Left lung (tissue), 4 donors: ENCODE measurements at regions not wholly inside any gene's neighbourhood (a gene's known extent, or its start where the extent isn't known, plus 50 kb on each side); places are given as distances from the start of the nearest gene placed in this dataset.
A peak's percentile ranks its signal among the peaks of the same experiment; 100 is the strongest.

Source experiments
- ATAC-seq: fragments of 200-7000 bp; cut with Tn5 transposase; one replicate; pipeline ENCODE4 v1.9.1; 2020; ENCODE audit warnings: moderate library complexity
- DNase-seq, 4 donors: peaks; one replicate each; pipeline ENCODE4 v3.0.0-alpha.2; 2013 to 2020
- H3K27ac ChIP-seq, 2 donors: fragments of 200-600 bp; sonication (generic) in 1 of 2; one replicate each; pipeline versions ENCODE4 v1.5.0 to v1.8.0; 2020 to 2021
- H3K27me3 ChIP-seq, 2 donors: fragments of 200-600 bp; sonication (generic) in 1 of 2; one replicate each; pipeline versions ENCODE4 v1.5.0 to v1.8.0; 2020 to 2021
- H3K36me3 ChIP-seq, 2 donors: fragments of 200-600 bp; sonication (generic) in 1 of 2; one replicate each; pipeline versions ENCODE4 v1.5.0 to v1.8.0; 2020 to 2021
- H3K4me1 ChIP-seq, 2 donors: fragments of 200-600 bp; one replicate each; pipeline ENCODE4 v1.8.0; 2021
- H3K4me3 ChIP-seq, 2 donors: fragments of 200-600 bp; sonication (generic) in 1 of 2; one replicate each; pipeline versions ENCODE4 v1.5.0 to v1.8.0; 2020 to 2021; ENCODE audit warnings: mild to moderate bottlenecking in 1 of 2
- H3K9me3 ChIP-seq, 2 donors: fragments of 200-600 bp; sonication (generic) in 1 of 2; one replicate each; pipeline versions ENCODE4 v1.5.0 to v1.8.0; 2020 to 2021
- intact Hi-C, 2 donors: fragments of 100-400 bp; cut with DNase I; formaldehyde crosslinking; loops; one replicate each; pipeline versions ENCODE4 v1.11.2 to v1.14.2; 2022
- TF ChIP-seq, protein P1 (sequence below), 2 donors: fragments of 200-600 bp; sonication (generic) in 1 of 2; IDR thresholded peaks; one replicate each; pipeline versions ENCODE4 v1.5.0 to v1.8.0; 2021; ENCODE audit warnings: antibody characterized with exemption in 2 of 2
- donor health status: DM: no; HTN: yes; CAD: no.
- donor health status: DM: no; HTN: no; CAD: no.

DNA sequence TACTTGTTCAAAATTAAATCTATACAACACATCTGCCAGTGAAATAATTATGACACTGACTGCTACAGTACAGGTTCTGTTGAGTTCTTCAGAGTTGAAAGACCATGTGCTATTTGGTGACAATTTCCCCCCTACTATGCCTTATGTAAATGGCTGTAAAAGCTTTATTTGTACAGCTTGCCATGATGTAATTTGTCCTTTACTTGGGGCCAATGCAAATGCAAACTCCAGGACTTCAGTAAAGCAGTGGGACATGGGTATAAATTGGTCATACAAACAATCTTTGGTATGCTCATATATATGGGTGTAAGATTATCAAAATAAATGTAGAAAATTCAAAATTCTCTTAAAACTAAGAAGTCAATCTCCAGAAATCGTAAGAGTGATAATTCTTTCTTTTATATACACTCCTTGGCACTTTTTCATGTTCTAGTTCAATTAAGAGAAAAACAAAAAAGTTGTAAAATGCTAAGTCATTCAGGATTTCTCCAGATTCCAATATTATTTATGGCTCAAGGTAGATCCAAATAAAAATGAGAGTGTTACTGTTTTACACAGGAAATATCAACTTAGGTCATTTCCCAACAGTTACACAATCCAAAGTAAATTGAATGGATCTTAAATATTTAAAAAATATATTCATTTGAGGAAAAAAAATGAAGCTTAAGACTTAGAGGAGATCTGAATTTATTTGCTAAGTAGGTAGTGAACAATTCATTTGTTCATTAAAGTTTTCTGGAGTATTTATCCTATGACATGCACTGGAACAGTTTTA lies 1310.5 kb upstream of the CITED2 start:
- Histone ChIP-seq H3K36me3 (no peaks in the 10 kb centered on the region), H3K4me1 (no peaks in the 10 kb centered on the region), H3K27me3 (no peaks in the 10 kb centered on the region), H3K9me3 (no peaks in the 10 kb centered on the region), H3K4me3 (no peak overlapping the region), H3K27ac (no peak overlapping the region)
- intact Hi-C loops, result no loop called here
- TF ChIP-seq, protein P1, sequence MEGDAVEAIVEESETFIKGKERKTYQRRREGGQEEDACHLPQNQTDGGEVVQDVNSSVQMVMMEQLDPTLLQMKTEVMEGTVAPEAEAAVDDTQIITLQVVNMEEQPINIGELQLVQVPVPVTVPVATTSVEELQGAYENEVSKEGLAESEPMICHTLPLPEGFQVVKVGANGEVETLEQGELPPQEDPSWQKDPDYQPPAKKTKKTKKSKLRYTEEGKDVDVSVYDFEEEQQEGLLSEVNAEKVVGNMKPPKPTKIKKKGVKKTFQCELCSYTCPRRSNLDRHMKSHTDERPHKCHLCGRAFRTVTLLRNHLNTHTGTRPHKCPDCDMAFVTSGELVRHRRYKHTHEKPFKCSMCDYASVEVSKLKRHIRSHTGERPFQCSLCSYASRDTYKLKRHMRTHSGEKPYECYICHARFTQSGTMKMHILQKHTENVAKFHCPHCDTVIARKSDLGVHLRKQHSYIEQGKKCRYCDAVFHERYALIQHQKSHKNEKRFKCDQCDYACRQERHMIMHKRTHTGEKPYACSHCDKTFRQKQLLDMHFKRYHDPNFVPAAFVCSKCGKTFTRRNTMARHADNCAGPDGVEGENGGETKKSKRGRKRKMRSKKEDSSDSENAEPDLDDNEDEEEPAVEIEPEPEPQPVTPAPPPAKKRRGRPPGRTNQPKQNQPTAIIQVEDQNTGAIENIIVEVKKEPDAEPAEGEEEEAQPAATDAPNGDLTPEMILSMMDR (IDR thresholded peaks at IDR 0.05), result no peak
- ATAC-seq (no peak), DNase-seq (no peak)

DNA sequence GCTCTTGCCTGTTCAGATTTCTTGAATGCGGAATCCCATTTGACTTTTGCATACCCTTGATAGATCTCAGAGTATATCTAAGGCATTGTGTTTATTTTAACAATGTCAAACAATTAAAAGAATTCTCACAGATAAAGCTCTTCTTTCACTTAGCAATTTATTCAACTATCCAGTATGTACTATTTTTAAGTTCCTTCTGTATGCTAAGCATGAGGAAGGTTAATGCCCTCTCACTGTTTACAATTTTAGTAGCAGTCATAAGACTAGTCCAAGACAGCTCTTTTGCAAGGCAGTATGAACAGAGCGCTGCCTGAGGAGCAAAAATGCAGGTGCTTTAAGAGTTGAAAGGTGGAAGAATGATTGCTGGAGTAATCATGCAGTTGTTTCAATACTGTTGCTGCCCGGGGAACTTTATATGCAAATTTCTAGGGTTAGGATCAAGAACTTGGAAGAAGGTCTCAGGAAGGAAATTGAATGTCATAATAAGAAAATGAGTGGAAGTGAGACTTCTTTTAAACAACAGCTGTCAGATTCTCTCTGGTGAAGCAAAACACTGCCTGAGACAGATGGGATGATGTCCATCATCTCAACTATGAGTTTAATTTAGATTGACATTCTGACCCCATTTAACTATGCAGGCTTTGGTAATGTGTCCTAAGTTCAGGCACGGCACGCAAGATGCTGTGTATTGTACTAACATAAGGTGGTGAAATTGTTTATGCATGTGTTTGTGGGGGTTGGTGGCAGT lies 1303.5 kb upstream of the CITED2 start:
- Histone ChIP-seq H3K9me3 (no peaks in the 10 kb centered on the region), H3K27me3 (no peaks in the 10 kb centered on the region), H3K27ac (no peak overlapping the region), H3K36me3 (no peaks in the 10 kb centered on the region), H3K4me1 (no peaks in the 10 kb centered on the region), H3K4me3 (no peak overlapping the region)
- intact Hi-C loops, result no loop called here
- TF ChIP-seq, protein P1 (IDR thresholded peaks at IDR 0.05), result no peak
- ATAC-seq (no peak), DNase-seq (no peak)

DNA sequence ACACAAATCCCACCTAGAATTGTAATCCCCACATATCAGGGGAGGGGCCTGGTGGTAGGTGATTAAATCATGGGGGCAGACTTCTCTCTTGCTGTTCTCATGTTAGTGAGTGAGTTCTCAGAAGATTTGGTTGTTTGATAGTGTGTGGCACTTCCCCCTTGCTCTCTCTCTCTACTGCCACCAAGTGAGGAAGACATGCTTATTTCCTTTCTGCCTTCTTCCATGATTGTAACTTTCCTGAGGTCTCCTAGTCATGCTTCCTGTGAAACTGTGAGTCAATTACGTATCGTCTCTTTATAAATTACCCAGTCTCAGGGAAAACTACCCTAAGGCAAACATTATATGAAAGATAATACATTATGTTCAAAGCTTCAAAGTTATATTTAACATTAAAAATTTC lies 1297.5 kb upstream of the CITED2 start:
- H3K9me3 ChIP-seq, result no peaks in the 10 kb centered on the region
- H3K4me3 ChIP-seq, result no peak overlapping the region
- peak; percentile 26 for ATAC-seq
- H3K36me3 ChIP-seq, result no peaks in the 10 kb centered on the region
- no peak overlapping the region for H3K27ac ChIP-seq
- intact Hi-C loops, result no loop called here
- H3K4me1 ChIP-seq, result no peaks in the 10 kb centered on the region
- DNase-seq, result no peak
- TF ChIP-seq, protein P1 (IDR thresholded peaks at IDR 0.05), result no peak
- H3K27me3 ChIP-seq, result no peaks in the 10 kb centered on the region

DNA sequence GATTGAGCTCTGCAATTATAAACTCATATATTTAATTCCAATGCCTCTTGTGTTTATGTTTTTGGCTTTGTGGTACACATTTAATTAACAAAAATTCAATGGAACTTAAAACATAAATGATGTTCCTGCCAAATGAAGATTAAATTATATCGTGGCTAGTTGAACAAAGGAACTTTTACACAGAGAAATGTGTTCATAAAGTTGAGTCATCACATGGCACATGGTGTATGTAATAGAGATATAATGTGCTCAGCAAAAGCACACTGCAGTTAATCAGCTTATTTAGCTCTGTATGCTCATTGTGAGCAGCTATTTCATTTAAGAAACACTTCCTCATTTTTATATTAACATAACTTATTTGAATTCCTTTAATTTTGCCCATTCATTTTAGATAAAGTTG lies 1295.6 kb upstream of the CITED2 start:
- no peaks in the 10 kb centered on the region for H3K36me3 ChIP-seq
- no peak for ATAC-seq
- no peak overlapping the region for H3K27ac ChIP-seq
- TF ChIP-seq, protein P1 (IDR thresholded peaks at IDR 0.05), result no peak
- no peaks in the 10 kb centered on the region for H3K27me3 ChIP-seq
- H3K4me1 ChIP-seq, result no peaks in the 10 kb centered on the region
- intact Hi-C loops, result no loop called here
- no peak overlapping the region for H3K4me3 ChIP-seq
- no peaks in the 10 kb centered on the region for H3K9me3 ChIP-seq
- peak in 1 of 4 donors; percentile 13 for DNase-seq

DNA sequence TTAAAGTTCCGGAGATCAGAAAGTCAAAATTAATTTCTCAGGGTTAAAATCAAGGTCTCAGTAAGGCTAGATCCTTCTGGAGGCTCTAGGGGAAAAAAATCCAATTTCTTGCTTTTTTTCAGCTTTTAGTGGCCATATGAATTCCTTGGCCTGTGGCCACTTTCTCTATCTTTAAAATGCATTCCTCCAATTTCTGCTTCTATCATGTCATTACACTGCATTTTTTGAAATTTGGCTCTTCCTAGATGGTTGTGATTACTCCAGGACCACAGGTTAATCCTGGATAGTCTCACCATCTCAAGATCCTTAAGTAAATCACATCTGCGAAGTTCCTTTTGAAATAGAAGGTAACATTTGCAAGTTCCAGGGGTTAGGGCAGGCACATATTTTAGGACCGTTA lies 1294.9 kb upstream of the CITED2 start:
- DNase-seq (no peak), ATAC-seq (no peak)
- intact Hi-C loops, result no loop called here
- Histone ChIP-seq H3K9me3 (no peaks in the 10 kb centered on the region), H3K36me3 (no peaks in the 10 kb centered on the region), H3K27me3 (no peaks in the 10 kb centered on the region), H3K4me1 (no peaks in the 10 kb centered on the region), H3K27ac (no peak overlapping the region), H3K4me3 (no peak overlapping the region)
- TF ChIP-seq, protein P1 (IDR thresholded peaks at IDR 0.05), result no peak
